GM12878 (cell line): ENCODE measurements at regions not wholly inside any gene's neighbourhood (a gene's known extent, or its start where the extent isn't known, plus 50 kb on each side); places are given as distances from the start of the nearest gene placed in this dataset.

Experiments used
- ATAC-seq: fragments of 200-7000 bp; cut with Tn5 transposase; 3 replicates; pipeline ENCODE4 v1.9.1; 2020; ENCODE audit warnings: mild to moderate bottlenecking, moderate library complexity
- BruUV-seq: library from RNA; stranded (reverse); fragments of 400-500 nt; replicated peaks from 2 replicates; lab custom pipeline; 2021; lab: Mats Ljungman, UMichigan
- CTCF ChIA-PET: fragments of 300-600 bp; sonication (Branson Sonifier 250); formaldehyde crosslinking; extraction: SDS; loops from one replicate; lab custom pipeline; 2021; ENCODE audit warnings: inconsistent platforms; lab: Yijun Ruan, JAX
- POLR2A ChIA-PET: fragments of 350-600 bp; formaldehyde crosslinking; extraction: SDS; loops from one replicate; lab custom pipeline; 2021; ENCODE audit warnings: inconsistent platforms; lab: Charles Lee
- RAD21 ChIA-PET: fragments of 300-600 bp; sonication (Branson Sonifier 250); formaldehyde crosslinking; loops from one replicate; lab custom pipeline; 2023; ENCODE audit warnings: antibody characterized with exemption; ENCODE audit not compliant: unreplicated experiment; lab: Charles Lee
- SMC1A ChIA-PET: fragments of 300-600 bp; sonication (Branson Sonifier 250); formaldehyde crosslinking; loops from one replicate; lab custom pipeline; 2023; ENCODE audit not compliant: unreplicated experiment, uncharacterized antibody; lab: Charles Lee
- DNase-seq: peaks from one replicate; pipeline ENCODE4 v3.0.0-alpha.2; 2011; ENCODE audit warnings: low read depth, low spot score
- FAIRE-seq: peaks from 3 replicates; lab custom pipeline; 2011; peaks lifted over from hg19 to GRCh38; lab: Jason Lieb, UNC
- H2AFZ ChIP-seq: 2 replicates; pipeline ENCODE4 v1.6.0; 2011; ENCODE audit warnings: low read depth, low read length, control low read depth; ENCODE audit not compliant: control insufficient read depth
- H3K27ac ChIP-seq: 2 replicates; pipeline ENCODE4 v1.5.1; 2011; ENCODE audit warnings: control low read depth; ENCODE audit not compliant: control insufficient read depth, insufficient read depth
- H3K27me3 ChIP-seq, 2 experiments: replicated peaks in 1 of 2; 2 replicates each; pipeline versions ENCODE4 v1.6.0 to v1.6.1; 2011; ENCODE audit warnings: low read length in 1 of 2; ENCODE audit not compliant: control insufficient read depth in 2 of 2, insufficient read depth in 2 of 2
- H3K36me3 ChIP-seq, 2 experiments: 2 replicates each; pipeline ENCODE4 v1.5.1; 2011; ENCODE audit warnings: low read length in 1 of 2; ENCODE audit not compliant: control insufficient read depth in 2 of 2, insufficient read depth in 2 of 2
- H3K4me1 ChIP-seq: 2 replicates; pipeline ENCODE4 v1.6.1; 2011; ENCODE audit warnings: mild to moderate bottlenecking, low read length, moderate library complexity, mixed read lengths; ENCODE audit not compliant: control insufficient read depth, insufficient read depth
- H3K4me2 ChIP-seq: 2 replicates; pipeline ENCODE4 v1.6.0; 2011; ENCODE audit warnings: control low read depth; ENCODE audit not compliant: control insufficient read depth, insufficient read depth
- H3K4me3 ChIP-seq: fragments of 200-600 bp; sonication (generic); 2 replicates; pipeline ENCODE4 v1.5.1; 2016
- H3K79me2 ChIP-seq: 2 replicates; pipeline ENCODE4 v1.6.0; 2011; ENCODE audit warnings: low read length; ENCODE audit not compliant: control insufficient read depth, insufficient read depth
- H3K9ac ChIP-seq: 2 replicates; pipeline ENCODE4 v1.8.0; 2011; ENCODE audit warnings: low read length, control low read depth, mixed read lengths; ENCODE audit not compliant: control insufficient read depth, insufficient read depth
- H3K9me3 ChIP-seq: replicated peaks from 3 replicates; pipeline ENCODE4 v1.5.1; 2011; ENCODE audit warnings: mild to moderate bottlenecking, low read length; ENCODE audit not compliant: control insufficient read depth, insufficient read depth
- H4K20me1 ChIP-seq: 2 replicates; pipeline ENCODE4 v1.6.0; 2011; ENCODE audit not compliant: control insufficient read depth, insufficient read depth
- CREB1 ChIP-seq: IDR thresholded peaks from 2 replicates; pipeline ENCODE4 v1.6.1; 2012; ENCODE audit warnings: low read depth, mild to moderate bottlenecking, inconsistent platforms
- E2F8 ChIP-seq: fragments of 450-650 bp; IDR thresholded peaks from 2 replicates; pipeline ENCODE4 v1.6.1; 2018; ENCODE audit warnings: mild to moderate bottlenecking, low read depth, moderate library complexity; ENCODE audit not compliant: partially characterized antibody
- FOXM1 ChIP-seq: IDR thresholded peaks from 2 replicates; pipeline ENCODE4 v1.6.1; 2012; ENCODE audit warnings: low read depth, mild to moderate bottlenecking, inconsistent platforms, low read length, moderate library complexity
- HDAC2 ChIP-seq: fragments of 200-600 bp; sonication (generic); IDR thresholded peaks from 2 replicates; pipeline ENCODE4 v1.6.1; 2017
- MAX ChIP-seq: IDR thresholded peaks from 2 replicates; pipeline ENCODE4 v1.6.1; 2012; ENCODE audit warnings: low read depth, low read length, improper control_type of control experiment
- MEF2B ChIP-seq: fragments of 450-650 bp; IDR thresholded peaks from 2 replicates; pipeline ENCODE4 v1.6.1; 2018; ENCODE audit warnings: mild to moderate bottlenecking, moderate library complexity; ENCODE audit not compliant: partially characterized antibody, poor library complexity, severe bottlenecking
- MYB ChIP-seq: fragments of 150-350 bp; IDR thresholded peaks from 2 replicates; pipeline ENCODE4 v1.6.1; 2014; ENCODE audit warnings: mild to moderate bottlenecking, low read depth, low read length, borderline replicate concordance
- NFIC ChIP-seq: IDR thresholded peaks from 2 replicates; pipeline ENCODE4 v1.6.1; 2012; ENCODE audit warnings: low read depth, mild to moderate bottlenecking, inconsistent platforms, low read length, moderate library complexity
- NFYB ChIP-seq: IDR thresholded peaks from 2 replicates; pipeline ENCODE4 v1.6.1; 2011; ENCODE audit warnings: low read depth, mild to moderate bottlenecking, low read length, improper control_type of control experiment, moderate library complexity; ENCODE audit not compliant: insufficient read depth
- POLR2A ChIP-seq: IDR thresholded peaks from 2 replicates; pipeline ENCODE4 v1.6.1; 2011; ENCODE audit warnings: low read depth, mild to moderate bottlenecking, low read length
- POU2F2 ChIP-seq: IDR thresholded peaks from 3 replicates; pipeline ENCODE4 v1.6.1; 2011; ENCODE audit warnings: low read depth, mild to moderate bottlenecking, low read length, borderline replicate concordance
- RB1 ChIP-seq: fragments of 450-650 bp; formaldehyde crosslinking; IDR thresholded peaks from 2 replicates; pipeline ENCODE4 v1.6.1; 2017; ENCODE audit warnings: mild to moderate bottlenecking, borderline replicate concordance
- RBBP5 ChIP-seq: fragments of 200-600 bp; sonication (generic); conservative IDR thresholded peaks from 2 replicates; pipeline ENCODE4 v1.6.1; 2016
- ZBTB4 ChIP-seq: fragments of 450-650 bp; formaldehyde crosslinking; IDR thresholded peaks from 2 replicates; pipeline ENCODE4 v1.4.0; 2022; ENCODE audit warnings: mild to moderate bottlenecking, moderate library complexity
- WGBS: methylation state at CpG from one replicate; pipeline ENCODE4 v1.1.6; 2016; ENCODE audit warnings: low lambda C conversion rate; ENCODE audit not compliant: insufficient replicate concordance, insufficient coverage; ENCODE audit errors: missing lambda C conversion rate; 5-methylcytosine and 5-hydroxymethylcytosine counted together
- in situ Hi-C: fragments of 300-500 bp; cut with MboI; formaldehyde crosslinking; loops from 9 replicates; pipeline ENCODE4 v1.14.3; 2018; ENCODE audit warnings: mixed read lengths
- intact Hi-C: fragments of 100-400 bp; cut with micrococcal nuclease; formaldehyde crosslinking; loops from one replicate; pipeline ENCODE4 v1.14.2; 2022; ENCODE audit not compliant: unreplicated experiment

- in situ Hi-C loops: no loop called here
- H3K4me2 ChIP-seq: no peak overlapping the region
- RAD21 ChIA-PET: no interaction called here
- no peaks in the 10 kb centered on the region for H3K36me3 ChIP-seq
- no peak for FAIRE-seq
- no TSS peak for BruUV-seq
- peaks cover 1% of the 10 kb centered on the region; the same call in 1 of the 3 replicates for H3K9me3 ChIP-seq
- 22% methylated on average over 6 of the region's 6 CpGs for WGBS
- no peaks in the 10 kb centered on the region for H3K4me1 ChIP-seq
- no peak for ATAC-seq
- peaks cover 0 to 1% of the 10 kb centered on the region in 2 experiments; a peak in 1 of 4 replicates for H3K27me3 ChIP-seq
- H3K4me3 ChIP-seq: no peak overlapping the region
- no peak for DNase-seq
- POLR2A ChIA-PET: no interaction called here
- TF ChIP-seq CREB1 (no peak), MAX (no peak), RB1 (no peak), MEF2B (no peak), HDAC2 (no peak), MYB (no peak), RBBP5 (no peak), POU2F2 (no peak), E2F8 (no peak), FOXM1 (no peak), NFIC (no peak), NFYB (no peak), ZBTB4 (CRISPR knock-in tag) (no peak), POLR2A (no peak)
- H2AFZ ChIP-seq: no peak overlapping the region
- H3K27ac ChIP-seq: no peak overlapping the region
- H3K9ac ChIP-seq: no peak overlapping the region
- CTCF ChIA-PET: no interaction called here
- intact Hi-C loops: no loop called here
- no peaks in the 10 kb centered on the region for H3K79me2 ChIP-seq
- SMC1A ChIA-PET: no interaction called here
- H4K20me1 ChIP-seq: no peaks in the 10 kb centered on the region
Observed at GRCh38 chr9:129469988-129470316, 150.9 kb downstream of the C9orf50 start.
